ENCODE measurements at regions not wholly inside any gene's neighbourhood (a gene's known extent, or its start where the extent isn't known, plus 50 kb on each side); places are given as distances from the start of the nearest gene placed in this dataset.
"Not testable (repeated sequence)": the region's sequence is repeated elsewhere in the genome, so short reads cannot be mapped to it uniquely, and the experiment has no call there.

DNA sequence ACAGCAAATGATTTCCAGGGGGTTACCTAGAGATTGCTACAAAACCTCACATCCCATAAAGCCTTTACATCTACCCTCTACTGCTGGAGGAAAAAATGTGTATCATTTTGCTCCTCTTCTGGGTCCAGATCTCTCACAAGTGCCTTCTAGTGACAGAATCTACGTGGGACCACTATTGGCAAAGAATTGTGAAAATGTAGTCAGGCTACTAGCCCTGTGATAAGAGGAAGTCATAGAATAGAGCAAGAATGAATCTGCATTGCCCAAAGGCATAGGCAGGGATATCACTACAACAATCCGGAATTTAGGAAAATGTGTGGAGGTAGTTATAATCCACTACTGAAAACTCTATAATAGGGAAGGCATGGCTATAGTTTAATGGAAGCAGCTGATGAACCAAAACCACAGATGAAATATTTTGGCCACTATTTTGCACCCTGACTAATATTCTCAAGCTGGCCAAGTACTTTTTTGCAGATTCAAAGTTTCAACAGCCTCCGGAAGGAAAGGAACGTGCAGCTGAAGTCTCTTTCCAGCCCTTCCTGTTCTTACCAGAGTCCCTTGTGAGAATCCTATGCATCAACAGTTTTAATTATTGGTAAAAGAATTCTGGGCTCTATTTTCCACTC is 176.8 kb downstream of the PHLDA1 start:
- intact Hi-C loops (cut with DNase I) = no loop called here

DNA sequence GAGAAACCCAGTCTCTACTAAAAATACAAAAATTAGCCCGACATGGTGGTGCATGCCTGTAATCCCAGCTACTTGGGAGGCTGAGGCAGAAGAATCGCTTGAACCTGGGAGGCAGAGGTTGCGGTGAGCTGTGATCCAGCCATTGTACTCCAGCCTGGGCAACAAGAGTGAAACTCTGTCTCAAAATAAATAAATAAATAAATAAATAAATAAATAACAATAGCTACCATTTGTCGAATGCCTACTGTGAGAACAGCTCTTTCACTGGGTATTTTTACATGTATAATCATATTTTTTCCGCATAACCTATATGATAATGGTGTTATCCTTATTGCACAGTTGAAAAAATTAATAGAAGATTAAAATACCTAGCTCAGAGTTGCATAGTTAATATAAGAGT is 177.4 kb downstream of the PHLDA1 start:
- H3K4me1 ChIP-seq = peaks cover 25% of the 10 kb centered on the region
- intact Hi-C loops (cut with DNase I); DNase-seq (ENCODE audit: extremely low spot score in 2 of 2); H3K27ac ChIP-seq; H3K9me3 ChIP-seq; H3K27me3 ChIP-seq; H3K4me3 ChIP-seq; H3K36me3 ChIP-seq: not testable (repeated sequence)

More for the DNA sequence above, 176.8 kb downstream of the PHLDA1 start:
- H3K27ac ChIP-seq = no peak overlapping the region
- H3K4me3 ChIP-seq = no peak overlapping the region
- no peaks in the 10 kb centered on the region for H3K27me3 ChIP-seq
- H3K36me3 ChIP-seq = no peaks in the 10 kb centered on the region
- TF ChIP-seq, protein P1, sequence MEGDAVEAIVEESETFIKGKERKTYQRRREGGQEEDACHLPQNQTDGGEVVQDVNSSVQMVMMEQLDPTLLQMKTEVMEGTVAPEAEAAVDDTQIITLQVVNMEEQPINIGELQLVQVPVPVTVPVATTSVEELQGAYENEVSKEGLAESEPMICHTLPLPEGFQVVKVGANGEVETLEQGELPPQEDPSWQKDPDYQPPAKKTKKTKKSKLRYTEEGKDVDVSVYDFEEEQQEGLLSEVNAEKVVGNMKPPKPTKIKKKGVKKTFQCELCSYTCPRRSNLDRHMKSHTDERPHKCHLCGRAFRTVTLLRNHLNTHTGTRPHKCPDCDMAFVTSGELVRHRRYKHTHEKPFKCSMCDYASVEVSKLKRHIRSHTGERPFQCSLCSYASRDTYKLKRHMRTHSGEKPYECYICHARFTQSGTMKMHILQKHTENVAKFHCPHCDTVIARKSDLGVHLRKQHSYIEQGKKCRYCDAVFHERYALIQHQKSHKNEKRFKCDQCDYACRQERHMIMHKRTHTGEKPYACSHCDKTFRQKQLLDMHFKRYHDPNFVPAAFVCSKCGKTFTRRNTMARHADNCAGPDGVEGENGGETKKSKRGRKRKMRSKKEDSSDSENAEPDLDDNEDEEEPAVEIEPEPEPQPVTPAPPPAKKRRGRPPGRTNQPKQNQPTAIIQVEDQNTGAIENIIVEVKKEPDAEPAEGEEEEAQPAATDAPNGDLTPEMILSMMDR (IDR thresholded peaks at IDR 0.05) = no peak
- TF ChIP-seq POLR2A (IDR thresholded peaks at IDR 0.05) = no peak
- TF ChIP-seq POLR2AphosphoS5 (IDR thresholded peaks at IDR 0.05; ENCODE audit: insufficient read depth in 1 of 2, low read depth in 1 of 2) = no peak
- no peaks in the 10 kb centered on the region for H3K9me3 ChIP-seq
- H3K4me1 ChIP-seq = peaks cover 19% of the 10 kb centered on the region
- DNase-seq (ENCODE audit: extremely low spot score in 2 of 2) = no peak

DNA sequence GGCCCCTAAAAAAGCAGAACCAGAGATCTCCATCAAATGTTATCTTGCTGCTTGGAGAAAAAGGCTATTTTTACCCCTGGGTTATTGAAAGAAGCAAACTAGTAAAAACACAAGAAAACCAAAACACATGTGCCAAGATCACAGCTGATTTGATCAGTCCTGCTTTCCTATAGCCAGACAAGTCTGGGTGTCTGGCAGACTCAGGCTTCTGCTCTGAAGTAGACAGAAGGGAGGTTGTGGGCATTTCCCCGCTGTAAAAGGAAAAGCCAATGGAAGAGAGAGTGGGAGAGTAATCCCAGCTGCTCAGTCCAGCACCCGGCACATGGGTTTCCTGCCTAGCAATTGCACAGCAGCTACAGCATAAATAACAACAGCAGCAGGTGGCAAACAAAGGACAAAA is 177.9 kb downstream of the PHLDA1 start:
- no peak overlapping the region for H3K4me3 ChIP-seq
- H3K36me3 ChIP-seq = no peaks in the 10 kb centered on the region
- H3K27ac ChIP-seq = no peak overlapping the region
- intact Hi-C loops (cut with DNase I) = no loop called here
- H3K9me3 ChIP-seq = no peaks in the 10 kb centered on the region
- peaks cover 30% of the 10 kb centered on the region for H3K4me1 ChIP-seq
- no peak for DNase-seq (ENCODE audit: extremely low spot score in 2 of 2)
- TF ChIP-seq, protein P1 (IDR thresholded peaks at IDR 0.05) = no peak
- TF ChIP-seq POLR2AphosphoS5 (IDR thresholded peaks at IDR 0.05; ENCODE audit: insufficient read depth in 1 of 2, low read depth in 1 of 2) = no peak
- no peak for TF ChIP-seq POLR2A (IDR thresholded peaks at IDR 0.05)
- no peaks in the 10 kb centered on the region for H3K27me3 ChIP-seq

DNA sequence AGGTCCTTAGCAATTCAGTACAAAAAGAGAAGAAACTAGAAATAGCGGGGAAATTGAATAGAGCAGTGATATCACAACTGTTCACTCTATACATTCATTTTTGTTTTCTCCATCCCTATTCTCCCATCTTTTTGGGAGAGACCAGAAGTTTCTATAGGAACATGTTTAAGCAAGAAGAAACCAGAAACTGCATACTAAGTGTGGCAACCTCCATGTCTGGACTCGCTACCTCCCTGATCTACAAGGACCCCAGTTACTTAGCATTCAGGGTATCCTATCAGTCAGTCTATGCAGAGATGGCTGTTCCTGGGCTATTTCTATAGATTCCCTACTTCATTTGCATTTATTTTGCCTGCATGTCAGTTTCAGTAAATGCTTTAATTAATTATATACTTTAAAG is 178.6 kb downstream of the PHLDA1 start:
- Histone ChIP-seq H3K9me3 (no peaks in the 10 kb centered on the region), H3K36me3 (no peaks in the 10 kb centered on the region), H3K4me3 (no peak overlapping the region), H3K27ac (no peak overlapping the region), H3K4me1 (peaks cover 34% of the 10 kb centered on the region), H3K27me3 (no peaks in the 10 kb centered on the region)
- no peak for DNase-seq (ENCODE audit: extremely low spot score in 2 of 2)
- intact Hi-C loops (cut with DNase I) = no loop called here
- no peak for TF ChIP-seq POLR2AphosphoS5 (IDR thresholded peaks at IDR 0.05; ENCODE audit: insufficient read depth in 1 of 2, low read depth in 1 of 2)
- TF ChIP-seq POLR2A (IDR thresholded peaks at IDR 0.05) = no peak
- TF ChIP-seq, protein P1 (IDR thresholded peaks at IDR 0.05) = no peak

DNA sequence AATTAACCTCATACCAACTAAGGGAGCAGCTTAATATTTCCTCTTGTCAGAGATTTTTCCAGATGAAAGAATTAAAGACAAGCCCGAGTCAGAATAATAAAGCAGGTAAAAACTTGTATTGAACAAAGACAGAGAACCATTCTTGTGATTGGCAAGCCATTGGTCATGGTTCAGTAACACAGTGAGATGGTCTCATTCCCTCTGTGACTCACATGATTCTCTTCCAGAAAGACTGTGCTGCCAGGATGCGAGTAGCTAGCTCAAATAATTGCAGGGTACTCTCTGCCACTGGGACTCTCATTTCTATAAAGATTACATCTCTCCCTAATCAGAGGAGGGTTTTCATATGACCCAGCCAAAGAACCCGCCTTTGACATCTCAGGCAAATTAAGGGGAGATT is 179.4 kb downstream of the PHLDA1 start:
- intact Hi-C loops (cut with DNase I) = no loop called here
- no peak for DNase-seq (ENCODE audit: extremely low spot score in 2 of 2)
- TF ChIP-seq POLR2A (IDR thresholded peaks at IDR 0.05) (no peak), POLR2AphosphoS5 (IDR thresholded peaks at IDR 0.05; ENCODE audit: insufficient read depth in 1 of 2, low read depth in 1 of 2) (no peak)
- TF ChIP-seq, protein P1 (IDR thresholded peaks at IDR 0.05) = no peak
- H3K4me1 ChIP-seq = peaks cover 34% of the 10 kb centered on the region
- H3K36me3 ChIP-seq = no peaks in the 10 kb centered on the region
- no peaks in the 10 kb centered on the region for H3K27me3 ChIP-seq
- no peak overlapping the region for H3K27ac ChIP-seq
- no peak overlapping the region for H3K4me3 ChIP-seq
- no peaks in the 10 kb centered on the region for H3K9me3 ChIP-seq

All from vagina (tissue), 2 donors.